IPS-NIHi7 (cell line): ENCODE measurements at regions not wholly inside any gene's neighbourhood (a gene's known extent, or its start where the extent isn't known, plus 50 kb on each side); places are given as distances from the start of the nearest gene placed in this dataset.
A peak's percentile ranks its signal among the peaks of the same experiment; 100 is the strongest.

Experiments
- DNase-seq: peaks from one replicate; pipeline ENCODE4 v3.0.0; 2012; ENCODE audit warnings: mixed read lengths; ENCODE audit errors: extremely low spot score

DNA sequence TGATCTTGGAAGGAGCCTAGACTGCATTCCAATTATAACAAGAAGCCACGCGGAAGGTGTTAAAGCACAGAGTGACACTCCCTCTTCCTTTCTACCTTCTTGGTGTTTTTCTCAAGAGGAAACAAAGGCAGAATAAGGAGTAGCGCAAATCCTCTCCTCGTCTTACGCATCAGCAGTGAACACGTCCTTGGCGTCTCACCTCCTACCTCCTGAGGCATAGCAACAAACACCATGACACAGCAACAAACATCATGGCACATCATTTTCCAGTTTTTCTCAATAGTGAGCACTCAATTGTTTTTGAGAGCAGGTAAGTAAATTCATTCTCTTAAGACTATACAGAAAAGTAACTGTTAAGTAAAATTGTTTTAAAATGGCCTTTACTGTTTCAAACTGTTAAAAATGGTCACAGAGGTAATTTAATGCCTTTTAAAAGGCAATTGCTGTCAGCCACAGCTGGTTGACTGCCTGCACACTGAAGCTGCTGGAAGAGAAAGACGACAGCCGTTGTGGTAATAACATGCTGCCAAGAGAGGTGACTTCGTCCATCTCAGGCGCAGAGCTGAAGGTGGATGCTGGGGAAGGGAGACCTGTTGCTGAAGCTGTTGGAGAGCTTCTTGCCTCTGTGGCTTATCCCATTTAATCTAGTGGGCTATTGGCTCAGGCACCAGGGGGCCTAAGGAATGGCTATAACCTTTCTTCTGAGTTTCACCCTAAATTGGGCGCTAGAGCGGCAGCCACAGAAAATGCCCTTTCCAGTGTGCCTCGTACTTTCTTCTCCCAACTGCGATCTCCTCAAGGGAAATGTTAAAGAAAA, 703.7 kb downstream of the UQCRFS1 start:
- peak; percentile 7 for DNase-seq

GRCh38 chr19:28508666-28509065, 704.3 kb downstream of the UQCRFS1 start:
- DNase-seq: no peak

GRCh38 chr19:28505933-28506332, 707.0 kb downstream of the UQCRFS1 start:
- no peak for DNase-seq

DNA sequence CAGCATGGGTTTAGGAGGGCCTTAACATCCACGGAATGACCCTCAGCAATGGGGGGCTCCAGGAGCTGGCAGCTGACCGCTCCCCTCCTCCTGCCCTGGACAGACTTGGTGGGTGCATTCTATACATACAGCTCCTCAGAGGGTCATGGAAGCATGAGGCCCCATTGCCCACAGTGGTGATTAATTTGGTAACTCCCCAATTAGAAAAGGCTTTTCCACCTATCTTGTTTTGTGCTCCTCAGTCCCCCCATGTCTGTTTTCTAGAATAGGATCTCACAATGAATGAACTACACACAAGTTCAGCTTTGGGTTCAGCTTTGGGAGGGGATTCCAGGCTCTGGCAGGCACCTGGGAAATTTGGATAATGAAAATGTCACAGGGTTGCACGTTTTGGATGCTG, 707.8 kb downstream of the UQCRFS1 start:
- no peak for DNase-seq

DNA sequence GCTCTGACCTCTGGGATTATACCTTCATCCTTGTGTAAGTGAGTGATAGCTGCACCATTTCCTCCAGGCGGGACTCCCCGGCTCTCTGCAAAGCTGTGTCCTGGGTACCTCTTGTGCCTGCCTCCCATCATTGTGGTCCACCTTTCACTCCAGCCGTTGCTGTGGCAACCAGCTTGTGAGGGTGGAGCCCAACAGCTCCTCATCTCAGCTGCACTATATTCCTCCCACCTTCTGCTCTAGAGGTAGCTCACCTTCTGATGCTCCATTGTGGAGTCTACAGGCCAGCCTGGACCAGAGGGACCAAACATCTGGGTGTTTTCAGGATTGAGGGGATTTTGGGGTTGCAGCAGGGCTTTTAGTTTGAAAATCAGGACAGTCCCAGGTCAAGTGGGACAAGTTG, 708.2 kb downstream of the UQCRFS1 start:
- DNase-seq: no peak

GRCh38 chr19:28504139-28504538, 708.8 kb downstream of the UQCRFS1 start:
- DNase-seq: no peak

- DNase-seq: no peak
Measured at GRCh38 chr19:28502879-28503734, 709.8 kb downstream of the UQCRFS1 start.

GRCh38 chr19:28501976-28502375, 711.0 kb downstream of the UQCRFS1 start:
- no peak for DNase-seq

DNA sequence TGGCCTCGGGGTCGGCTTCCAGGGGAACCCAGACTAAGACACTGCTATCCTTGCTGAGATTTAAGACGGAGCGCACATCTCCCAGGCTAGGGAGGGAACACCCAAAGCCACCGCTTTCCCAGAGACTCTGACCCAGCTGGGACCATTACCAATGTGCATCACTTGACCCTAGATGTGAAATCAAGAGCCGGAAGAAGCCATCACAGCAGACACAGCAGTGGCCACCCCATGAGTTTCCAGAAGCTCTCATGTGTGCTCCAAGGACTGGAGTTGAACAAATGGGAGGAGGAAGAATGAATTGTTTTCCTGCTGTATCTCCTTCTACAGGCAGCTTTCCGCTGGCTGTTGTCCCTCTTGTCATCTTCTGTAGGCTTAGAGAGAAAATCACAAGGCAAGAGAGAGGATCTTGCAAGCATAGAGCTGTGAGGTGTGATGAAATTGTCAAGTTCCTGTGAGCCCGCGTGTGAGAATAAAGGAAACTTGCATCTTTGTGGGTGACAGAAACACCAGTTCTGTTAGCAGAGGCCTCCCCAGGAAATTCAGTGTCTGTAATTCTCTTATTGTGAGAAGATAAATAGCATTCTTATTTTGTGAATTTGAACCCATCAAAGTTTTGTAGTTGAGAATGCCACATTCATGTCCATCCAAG, 711.8 kb downstream of the UQCRFS1 start:
- DNase-seq: no peak

DNA sequence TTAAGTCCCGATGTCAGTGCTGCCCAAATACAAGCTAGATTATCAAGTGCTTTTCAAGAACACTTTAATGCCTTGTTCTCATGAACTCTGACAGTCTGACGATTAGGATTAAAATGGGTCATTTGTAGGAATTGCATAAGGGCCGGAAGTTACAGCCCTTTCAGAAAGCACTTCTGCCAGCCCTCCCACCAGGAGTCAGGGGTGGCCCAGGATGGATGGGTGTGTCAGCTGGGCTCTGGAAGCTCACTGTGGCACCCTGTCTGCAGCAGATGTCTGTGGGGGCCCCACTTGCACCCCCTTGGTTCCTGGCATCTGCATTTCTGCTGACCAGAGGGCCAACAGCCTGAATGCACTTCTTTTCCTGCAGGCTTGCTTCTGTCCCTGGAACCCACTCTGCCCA, 712.7 kb downstream of the UQCRFS1 start:
- DNase-seq: no peak

DNA sequence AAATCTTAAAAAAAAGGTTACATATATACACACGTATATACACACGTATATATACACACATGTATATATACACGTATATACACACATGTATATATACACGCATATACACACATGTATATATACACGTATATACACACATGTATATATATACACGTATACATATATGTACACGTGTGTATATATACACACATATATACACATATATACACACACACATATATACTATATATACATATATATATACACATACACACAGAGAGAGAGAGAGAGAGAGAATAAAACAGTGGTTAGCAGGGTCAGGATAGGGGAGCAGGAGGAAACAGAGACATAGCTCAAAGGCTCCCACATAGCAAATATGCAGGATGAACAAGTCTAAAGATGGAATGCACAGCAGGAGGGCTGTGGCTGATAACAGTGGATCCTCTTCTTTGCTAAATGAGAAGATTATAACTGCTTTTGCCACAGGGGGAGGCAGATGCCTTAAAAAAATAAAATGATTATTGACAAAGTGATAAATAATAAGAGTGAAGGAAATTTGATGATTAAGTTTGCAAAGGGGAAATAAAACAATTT, 714.5 kb downstream of the UQCRFS1 start:
- no peak for DNase-seq

- no peak for DNase-seq
Measured at GRCh38 chr19:28497887-28498286, 715.1 kb downstream of the UQCRFS1 start.

DNA sequence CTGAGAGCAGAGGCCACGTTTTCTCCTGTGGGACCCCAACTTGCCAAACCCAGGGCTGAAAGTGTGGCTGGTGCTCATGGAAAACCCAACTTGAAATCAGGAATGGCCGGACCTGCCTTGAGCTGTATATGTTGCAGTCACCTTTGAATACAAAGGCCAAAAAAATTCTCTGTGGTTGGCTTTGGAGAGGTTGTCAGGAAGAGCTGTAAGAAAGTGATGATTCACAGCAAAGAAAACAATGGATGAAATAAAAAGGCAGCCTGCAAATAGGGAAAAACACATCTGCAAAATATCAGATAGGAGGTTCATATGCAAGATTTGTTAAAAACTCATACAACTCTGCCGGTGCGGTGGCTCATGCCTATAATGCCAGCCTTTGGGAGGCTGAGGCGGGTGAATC, 715.8 kb downstream of the UQCRFS1 start:
- DNase-seq: no peak

DNA sequence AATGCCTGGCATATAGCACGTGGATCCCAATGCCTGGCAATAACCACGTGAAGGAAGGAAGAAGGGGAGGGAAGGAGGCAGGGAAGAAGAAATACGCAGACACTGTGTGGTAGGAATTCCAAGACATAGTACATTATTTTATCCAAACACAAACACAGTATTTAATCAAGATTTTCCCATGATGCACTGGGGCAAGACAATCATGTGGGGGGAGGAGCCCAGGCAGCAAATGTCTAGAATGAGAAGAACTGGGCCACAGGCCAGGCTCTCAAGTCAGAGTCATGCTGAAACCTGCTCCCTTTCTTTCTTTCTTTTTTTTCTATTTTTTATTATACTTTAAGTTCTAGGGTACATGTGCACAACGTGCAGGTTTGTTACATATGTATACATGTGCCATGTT, 717.9 kb downstream of the UQCRFS1 start:
- DNase-seq: no peak

DNA sequence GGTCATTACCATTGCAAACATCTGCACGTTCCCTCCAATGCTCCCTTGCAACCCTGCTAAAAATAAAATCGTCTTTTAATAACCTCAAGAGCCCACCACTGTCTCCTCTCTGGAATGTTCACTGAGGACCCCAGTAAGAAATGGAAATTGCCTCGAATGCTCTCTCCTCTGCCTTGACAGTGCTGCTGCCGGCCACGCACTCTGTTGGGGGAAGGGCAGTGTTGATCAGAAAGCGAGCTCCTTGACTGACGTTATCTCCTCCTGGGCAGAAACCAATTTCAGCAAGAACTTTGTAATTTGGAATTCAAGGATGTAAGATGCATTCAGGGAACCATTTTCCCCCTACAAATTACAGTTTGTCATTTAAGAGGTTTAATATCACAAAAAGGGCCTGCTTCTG, 718.5 kb downstream of the UQCRFS1 start:
- no peak for DNase-seq

- peak; percentile 31 for DNase-seq
Measured at GRCh38 chr19:28493884-28494283, 719.1 kb downstream of the UQCRFS1 start.

- DNase-seq: no peak
Measured at GRCh38 chr19:28492621-28493020, 720.3 kb downstream of the UQCRFS1 start.

DNA sequence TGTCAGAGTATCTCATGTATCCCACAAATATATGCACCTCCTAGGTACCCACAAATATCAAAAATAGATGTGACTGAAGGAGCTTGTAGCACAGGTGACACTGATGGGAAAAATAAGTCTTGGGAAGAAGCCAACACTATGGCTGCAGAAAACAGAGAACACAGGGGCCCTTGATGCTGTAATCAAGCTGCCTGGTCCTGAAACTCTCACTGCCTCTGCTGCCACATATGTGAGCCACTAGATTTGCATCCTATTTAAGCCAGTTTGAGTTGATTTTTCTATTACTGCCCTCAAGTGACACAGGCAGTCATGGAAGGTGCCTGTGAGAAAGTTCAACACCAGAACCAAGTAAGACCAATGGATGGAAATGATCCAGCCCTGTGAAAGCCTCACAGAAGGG, 720.8 kb downstream of the UQCRFS1 start:
- DNase-seq: no peak

DNA sequence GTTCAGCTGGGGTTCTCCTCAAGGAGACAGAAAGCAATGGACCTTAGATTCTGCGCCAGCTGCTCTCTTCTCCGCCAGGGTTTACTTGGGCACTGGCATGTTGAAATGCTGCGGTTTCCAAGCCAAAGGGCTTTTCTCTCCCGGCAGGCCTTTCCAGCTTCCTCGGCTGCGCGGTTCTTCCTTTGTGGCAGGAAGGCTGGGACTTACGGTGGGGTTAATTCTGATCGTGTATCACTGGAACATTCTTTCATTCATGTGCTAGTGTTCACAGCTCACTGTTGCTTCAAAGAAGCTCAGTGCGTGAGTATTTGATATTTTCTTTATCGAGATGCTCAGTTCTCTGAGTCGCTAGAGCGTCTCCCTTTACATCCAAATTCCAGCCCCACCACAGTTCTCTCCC, 723.2 kb downstream of the UQCRFS1 start:
- no peak for DNase-seq

DNA sequence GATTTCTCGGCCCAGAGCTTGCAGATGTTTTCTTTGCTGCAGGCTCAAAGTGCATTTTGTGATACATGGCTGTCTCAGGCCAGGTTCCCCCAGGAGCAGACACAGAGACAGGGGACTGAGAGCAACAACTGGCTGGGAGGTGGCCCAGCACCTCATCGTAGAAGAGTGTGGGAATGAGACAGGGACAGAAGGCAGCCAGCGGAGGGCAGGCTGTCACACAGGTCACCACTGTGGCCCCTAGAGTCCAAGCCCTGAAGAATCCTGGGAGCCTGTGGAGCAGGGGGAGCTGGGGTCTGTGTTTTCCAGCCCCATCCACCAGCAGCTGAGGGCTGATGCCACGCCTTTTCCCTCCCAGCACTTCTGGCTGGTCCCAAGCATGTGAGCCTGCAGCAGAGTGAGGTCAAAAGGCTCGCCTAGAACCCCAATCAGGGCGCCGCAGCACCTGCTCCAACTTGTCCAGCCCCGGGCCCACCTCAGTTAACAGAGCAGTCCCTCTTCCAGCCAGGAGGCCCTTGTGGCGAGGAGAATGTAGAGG, 723.8 kb downstream of the UQCRFS1 start:
- DNase-seq: peak; percentile 34

DNA sequence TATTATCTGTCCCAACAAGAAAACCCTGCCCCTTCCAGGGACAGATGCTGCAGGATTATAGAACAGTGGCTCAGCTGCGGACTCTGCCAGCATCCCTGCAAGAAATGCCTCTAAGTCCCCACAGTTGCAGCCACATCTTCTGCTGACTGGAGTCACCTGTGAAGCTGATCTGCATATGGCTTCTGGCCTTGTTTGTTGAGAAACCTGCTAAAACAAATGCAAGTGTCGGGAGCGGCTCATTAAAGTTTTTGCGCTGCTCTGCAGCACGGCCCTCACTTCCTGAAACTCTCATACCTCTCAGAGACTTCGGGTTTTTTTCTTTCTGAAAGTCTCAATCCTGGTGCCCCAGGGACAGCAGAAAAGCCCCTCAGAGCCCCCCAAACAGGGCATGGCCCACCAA, 725.0 kb downstream of the UQCRFS1 start:
- no peak for DNase-seq

- no peak for DNase-seq
Measured at GRCh38 chr19:28486926-28487325, 726.0 kb downstream of the UQCRFS1 start.
